ENCODE measurements at regions not wholly inside any gene's neighbourhood (a gene's known extent, or its start where the extent isn't known, plus 50 kb on each side); places are given as distances from the start of the nearest gene placed in this dataset.

GRCh38 chr17:77657839-77658238, 300.7 kb upstream of the TNRC6C start:
- TF ChIP-seq CTCF (IDR thresholded peaks at IDR 0.05) = no peak
- TF ChIP-seq CBFB (CRISPR knock-in tag; IDR thresholded peaks at IDR 0.05; ENCODE audit: low read depth) = no peak
- no peak for TF ChIP-seq ZNF219 (CRISPR knock-in tag; IDR thresholded peaks at IDR 0.05; ENCODE audit: borderline replicate concordance)

Measured in WTC11 (cell line).